ENCODE measurements at regions not wholly inside any gene's neighbourhood (a gene's known extent, or its start where the extent isn't known, plus 50 kb on each side); places are given as distances from the start of the nearest gene placed in this dataset.

DNA sequence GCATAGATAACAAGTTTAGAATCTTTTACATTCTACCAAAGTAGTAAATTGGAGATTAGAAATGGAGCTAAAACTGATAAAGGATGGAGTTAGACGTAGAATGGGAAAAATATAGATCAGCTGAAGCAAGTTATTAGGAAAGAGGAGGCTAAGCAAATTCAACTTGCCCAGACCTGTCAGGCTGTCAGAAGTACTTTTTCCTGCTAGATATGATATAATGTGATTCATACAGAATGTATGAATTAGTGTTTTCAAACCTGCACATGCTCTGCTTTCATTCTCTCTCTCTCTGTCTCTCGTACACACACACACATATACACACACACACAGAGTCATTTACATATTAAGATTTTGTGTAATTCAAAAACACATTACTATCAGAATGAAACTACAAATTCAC lies 133.2 kb upstream of the HDGFL1 start:
- TF ChIP-seq POLR2A (IDR thresholded peaks at IDR 0.05; ENCODE audit: low read length) (no peak), GATA1 (IDR thresholded peaks at IDR 0.05; ENCODE audit: low read depth, low read length) (no peak)

Data from erythroblast (primary cell).